Duodenal mucosa (tissue), 2 donors: ENCODE measurements at regions not wholly inside any gene's neighbourhood (a gene's known extent, or its start where the extent isn't known, plus 50 kb on each side); places are given as distances from the start of the nearest gene placed in this dataset.

Experiments used
- H3K27ac ChIP-seq: one replicate; pipeline ENCODE4 v1.7.0; 2013; ENCODE audit warnings: low read depth, low read length
- H3K27me3 ChIP-seq, 2 donors: one replicate each; pipeline ENCODE4 v1.7.0; 2013; ENCODE audit warnings: low read length in 2 of 2, control low read depth in 1 of 2; ENCODE audit not compliant: insufficient read depth in 2 of 2, control insufficient read depth in 1 of 2
- H3K36me3 ChIP-seq, 2 donors: one replicate each; pipeline ENCODE4 v1.7.0; 2013; ENCODE audit warnings: low read length in 2 of 2, control low read depth in 1 of 2; ENCODE audit not compliant: insufficient read depth in 2 of 2, control insufficient read depth in 1 of 2
- H3K4me1 ChIP-seq, 2 donors: one replicate each; pipeline ENCODE4 v1.7.0; 2013; ENCODE audit warnings: low read length in 2 of 2, control low read depth in 1 of 2; ENCODE audit not compliant: insufficient read depth in 2 of 2, control insufficient read depth in 1 of 2
- H3K4me3 ChIP-seq, 2 donors: one replicate each; pipeline ENCODE4 v1.7.0; 2013; ENCODE audit warnings: low read length in 2 of 2, low read depth in 1 of 2
- H3K9ac ChIP-seq, 2 donors: one replicate each; pipeline ENCODE4 v1.7.0; 2013; ENCODE audit warnings: low read length in 2 of 2, low read depth in 1 of 2
- H3K9me3 ChIP-seq, 2 donors: one replicate each; pipeline ENCODE4 v1.7.0; 2013; ENCODE audit warnings: low read length in 2 of 2, control low read depth in 1 of 2; ENCODE audit not compliant: control insufficient read depth in 1 of 2

GRCh38 chr2:236712961-236713673 lies 143.5 kb downstream of the ACKR3 start:
- Histone ChIP-seq H3K27me3 (no peaks in the 10 kb centered on the region), H3K27ac (no peak overlapping the region), H3K9ac (no peak overlapping the region), H3K4me1 (peaks cover 0 to 6% of the 10 kb centered on the region in 2 donors), H3K9me3 (no peaks in the 10 kb centered on the region), H3K4me3 (no peak overlapping the region), H3K36me3 (no peaks in the 10 kb centered on the region)

DNA sequence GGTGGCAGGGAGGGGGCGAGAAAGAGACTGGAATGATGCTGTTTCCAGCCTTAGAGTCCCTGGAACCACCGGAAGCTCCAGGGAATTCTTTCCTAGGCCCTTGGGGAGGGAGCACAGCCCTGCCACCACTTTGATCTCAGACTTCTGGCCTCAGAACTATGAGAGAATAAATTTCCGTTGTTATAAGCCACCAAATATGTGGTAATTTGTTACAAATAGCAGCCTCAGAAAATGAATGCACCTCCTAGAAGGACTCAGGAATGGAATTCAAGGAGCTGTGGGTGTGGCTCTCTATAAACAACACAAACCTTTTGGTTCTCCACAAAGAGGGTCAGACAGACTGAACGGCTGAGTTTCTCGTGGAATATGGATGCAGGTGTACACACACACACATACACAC lies 144.5 kb downstream of the ACKR3 start:
- Histone ChIP-seq H3K4me1 (peaks cover 0 to 6% of the 10 kb centered on the region in 2 donors), H3K36me3 (no peaks in the 10 kb centered on the region), H3K4me3 (no peak overlapping the region), H3K9ac (no peak overlapping the region), H3K9me3 (no peaks in the 10 kb centered on the region), H3K27me3 (no peaks in the 10 kb centered on the region), H3K27ac (no peak overlapping the region)

GRCh38 chr2:236715077-236715476 lies 145.5 kb downstream of the ACKR3 start:
- Histone ChIP-seq H3K27ac (no peak overlapping the region), H3K9me3 (no peaks in the 10 kb centered on the region), H3K4me1 (peaks cover 0 to 6% of the 10 kb centered on the region in 2 donors), H3K27me3 (no peaks in the 10 kb centered on the region), H3K9ac (no peak overlapping the region), H3K4me3 (no peak overlapping the region), H3K36me3 (no peaks in the 10 kb centered on the region)

GRCh38 chr2:236715491-236715961 lies 145.9 kb downstream of the ACKR3 start:
- H3K36me3 ChIP-seq = no peaks in the 10 kb centered on the region
- H3K4me3 ChIP-seq = no peak overlapping the region
- H3K4me1 ChIP-seq = peaks cover 0 to 6% of the 10 kb centered on the region in 2 donors
- H3K9ac ChIP-seq = no peak overlapping the region
- H3K9me3 ChIP-seq = no peaks in the 10 kb centered on the region
- no peaks in the 10 kb centered on the region for H3K27me3 ChIP-seq
- H3K27ac ChIP-seq = no peak overlapping the region

DNA sequence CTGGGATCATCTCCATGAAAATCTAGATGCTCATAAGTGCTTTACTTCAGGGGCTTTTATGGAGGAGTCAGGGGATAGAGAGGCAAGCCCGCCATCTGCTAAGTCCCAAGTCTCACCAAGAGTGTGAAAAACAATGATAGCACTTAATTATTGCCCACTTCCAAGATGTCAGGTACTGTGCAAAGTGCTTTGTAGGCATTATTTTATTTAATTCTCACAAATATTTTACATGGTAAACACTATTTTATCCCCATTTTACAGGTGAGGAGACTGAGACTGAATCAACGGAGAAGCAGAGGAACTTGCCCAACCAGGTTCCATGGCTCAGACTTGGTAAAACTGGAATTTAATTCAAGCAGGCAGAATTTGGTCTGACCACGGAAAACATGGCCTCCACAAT lies 147.5 kb downstream of the ACKR3 start:
- no peaks in the 10 kb centered on the region for H3K9me3 ChIP-seq
- peaks cover 0 to 6% of the 10 kb centered on the region in 2 donors for H3K4me1 ChIP-seq
- no peak overlapping the region for H3K4me3 ChIP-seq
- no peaks in the 10 kb centered on the region for H3K36me3 ChIP-seq
- no peak overlapping the region for H3K9ac ChIP-seq
- H3K27me3 ChIP-seq = no peaks in the 10 kb centered on the region
- no peak overlapping the region for H3K27ac ChIP-seq

- H3K9ac ChIP-seq = no peak overlapping the region
- no peak overlapping the region for H3K4me3 ChIP-seq
- no peak overlapping the region for H3K27ac ChIP-seq
- H3K36me3 ChIP-seq = no peaks in the 10 kb centered on the region
- no peaks in the 10 kb centered on the region for H3K9me3 ChIP-seq
- peaks cover 0 to 6% of the 10 kb centered on the region in 2 donors for H3K4me1 ChIP-seq
- H3K27me3 ChIP-seq = no peaks in the 10 kb centered on the region
Observed at GRCh38 chr2:236717729-236718128, 148.1 kb downstream of the ACKR3 start.

- Histone ChIP-seq H3K27ac (no peak overlapping the region), H3K4me3 (no peak overlapping the region), H3K9ac (no peak overlapping the region), H3K27me3 (no peaks in the 10 kb centered on the region), H3K4me1 (no peaks in the 10 kb centered on the region), H3K9me3 (no peaks in the 10 kb centered on the region), H3K36me3 (no peaks in the 10 kb centered on the region)
Observed at GRCh38 chr2:236718207-236718992, 148.8 kb downstream of the ACKR3 start.

GRCh38 chr2:236719192-236719635 lies 149.6 kb downstream of the ACKR3 start:
- no peak overlapping the region for H3K4me3 ChIP-seq
- H3K36me3 ChIP-seq = no peaks in the 10 kb centered on the region
- no peak overlapping the region for H3K27ac ChIP-seq
- no peaks in the 10 kb centered on the region for H3K27me3 ChIP-seq
- no peaks in the 10 kb centered on the region for H3K4me1 ChIP-seq
- no peak overlapping the region for H3K9ac ChIP-seq
- H3K9me3 ChIP-seq = no peaks in the 10 kb centered on the region

DNA sequence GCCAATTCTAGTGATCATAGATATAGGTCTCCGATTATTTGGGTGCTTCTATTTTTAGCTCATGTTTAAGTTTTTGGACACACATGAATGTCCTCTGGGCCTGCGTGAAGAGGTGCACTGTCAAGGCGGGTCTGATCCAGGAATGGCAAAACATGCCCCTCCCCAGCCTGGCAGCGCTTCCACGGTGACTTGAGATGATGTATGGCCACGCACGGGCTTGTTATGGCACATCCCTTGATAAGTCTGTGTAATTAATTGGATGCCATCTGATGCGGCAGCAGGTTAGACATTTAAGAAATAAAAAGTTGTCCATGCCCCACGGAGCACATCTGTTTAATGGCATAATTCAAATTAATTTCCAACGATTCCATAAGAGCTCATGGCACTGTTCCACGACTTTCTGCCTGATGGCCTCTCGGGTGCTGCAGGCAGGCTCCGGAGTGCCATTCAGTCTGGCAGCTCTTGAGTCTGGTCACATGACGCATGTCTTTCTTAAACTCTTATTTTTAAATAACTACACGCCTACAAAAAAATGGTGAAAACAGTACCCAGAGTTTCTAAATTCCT lies 151.4 kb downstream of the ACKR3 start:
- Histone ChIP-seq H3K9ac (no peak overlapping the region), H3K27me3 (no peaks in the 10 kb centered on the region), H3K36me3 (no peaks in the 10 kb centered on the region), H3K9me3 (no peaks in the 10 kb centered on the region), H3K4me1 (no peaks in the 10 kb centered on the region), H3K27ac (no peak overlapping the region), H3K4me3 (no peak overlapping the region)

DNA sequence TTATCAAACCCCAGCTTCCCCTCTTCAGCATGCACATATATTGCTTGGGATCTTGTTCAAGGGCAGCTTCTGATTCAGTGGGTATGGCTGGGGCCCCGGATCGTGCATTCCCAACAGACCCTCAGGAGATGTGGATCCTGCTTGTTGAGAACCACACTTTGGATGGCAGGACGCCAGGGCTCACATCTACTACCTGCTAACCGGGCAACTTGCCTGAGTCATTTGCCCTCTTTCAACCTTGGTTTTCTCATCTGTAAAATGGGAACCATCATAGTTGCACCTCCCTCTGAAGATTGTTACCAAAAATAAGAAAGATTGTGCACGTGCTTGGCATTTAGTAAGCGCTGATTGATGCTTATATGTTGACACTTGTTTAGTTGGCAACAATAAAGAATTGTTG lies 154.6 kb downstream of the ACKR3 start:
- Histone ChIP-seq H3K27me3 (no peaks in the 10 kb centered on the region), H3K9me3 (no peaks in the 10 kb centered on the region), H3K4me3 (no peak overlapping the region), H3K4me1 (no peaks in the 10 kb centered on the region), H3K36me3 (no peaks in the 10 kb centered on the region), H3K27ac (no peak overlapping the region), H3K9ac (no peak overlapping the region)
